H1 (cell line): ENCODE measurements at regions not wholly inside any gene's neighbourhood (a gene's known extent, or its start where the extent isn't known, plus 50 kb on each side); places are given as distances from the start of the nearest gene placed in this dataset.
A peak's percentile ranks its signal among the peaks of the same experiment; 100 is the strongest.

Source experiments
- CTCF ChIA-PET: fragments of 300-600 bp; sonication (Branson Sonifier 250); formaldehyde crosslinking; loops from one replicate; lab custom pipeline; 2021; ENCODE audit not compliant: partially characterized antibody; lab: Charles Lee
- POLR2A ChIA-PET: fragments of 300-600 bp; sonication (Branson Sonifier 250); formaldehyde crosslinking; loops from one replicate; lab custom pipeline; 2021; ENCODE audit warnings: inconsistent platforms; ENCODE audit not compliant: partially characterized antibody; lab: Charles Lee
- DNase-seq, 2 experiments: peaks; one replicate each; pipeline versions ENCODE4 v3.0.0 to v3.0.0-alpha.2; 2010 to 2022; ENCODE audit warnings: low spot score in 2 of 2, low read depth in 1 of 2, mixed read lengths in 1 of 2
- FAIRE-seq: peaks from 2 replicates; lab custom pipeline; 2011; peaks lifted over from hg19 to GRCh38; lab: Jason Lieb, UNC
- H2AFZ ChIP-seq: 2 replicates; pipeline ENCODE4 v1.8.1; 2012; ENCODE audit warnings: low read length, inconsistent platforms
- H2AK5ac ChIP-seq: 2 replicates; pipeline ENCODE4 v1.6.1; 2013; ENCODE audit warnings: low read depth, low read length
- H2BK120ac ChIP-seq: replicated peaks from 2 replicates; pipeline ENCODE3; 2013; ENCODE audit warnings: low read depth, low read length, inconsistent platforms
- H2BK12ac ChIP-seq: 2 replicates; pipeline ENCODE4 v1.6.1; 2013; ENCODE audit warnings: low read depth, low read length
- H2BK15ac ChIP-seq: 2 replicates; pipeline ENCODE4 v1.6.1; 2013; ENCODE audit warnings: low read length
- H2BK20ac ChIP-seq: 2 replicates; pipeline ENCODE4 v1.6.1; 2013; ENCODE audit warnings: low read length
- H2BK5ac ChIP-seq: 2 replicates; pipeline ENCODE4 v1.6.1; 2013; ENCODE audit warnings: low read depth, low read length
- H3K14ac ChIP-seq: 2 replicates; pipeline ENCODE4 v1.6.1; 2013; ENCODE audit warnings: inconsistent platforms; ENCODE audit not compliant: insufficient read length
- H3K18ac ChIP-seq: 2 replicates; pipeline ENCODE4 v1.6.1; 2013; ENCODE audit warnings: low read length; ENCODE audit errors: extremely low read depth
- H3K23ac ChIP-seq: 2 replicates; pipeline ENCODE4 v1.6.1; 2013; ENCODE audit warnings: inconsistent platforms; ENCODE audit not compliant: insufficient read length
- H3K23me2 ChIP-seq: 2 replicates; pipeline ENCODE4 v1.6.1; 2013; ENCODE audit warnings: low read depth, low read length
- H3K27ac ChIP-seq: 2 replicates; pipeline ENCODE4 v1.6.1; 2011; ENCODE audit warnings: low read depth, low read length, inconsistent platforms
- H3K27me3 ChIP-seq, 4 experiments: replicated peaks in 1 of 4; 1 replicate in 1 of 4; 2 replicates in 3 of 4; pipeline versions ENCODE4 v1.6.1 to v1.8.1; 2011 to 2013; ENCODE audit warnings: low read length in 3 of 4, mild to moderate bottlenecking in 3 of 4, inconsistent platforms in 2 of 4, mixed read lengths in 2 of 4, moderate library complexity in 1 of 4; ENCODE audit not compliant: control insufficient read depth in 3 of 4, insufficient read depth in 3 of 4; ENCODE audit errors: extremely low read depth in 1 of 4
- H3K36me3 ChIP-seq, 4 experiments: 2 replicates each; pipeline versions ENCODE4 v1.6.1 to v1.8.1; 2011 to 2013; ENCODE audit warnings: mild to moderate bottlenecking in 4 of 4, low read length in 3 of 4, moderate library complexity in 2 of 4, control low read depth in 1 of 4, inconsistent platforms in 1 of 4; ENCODE audit not compliant: insufficient read depth in 4 of 4, control insufficient read depth in 2 of 4
- H3K4ac ChIP-seq: replicated peaks from 2 replicates; pipeline ENCODE3; 2013; ENCODE audit warnings: low read length, low read depth, mixed read lengths, inconsistent platforms; ENCODE audit not compliant: insufficient read length
- H3K4me1 ChIP-seq, 4 experiments: replicated peaks in 1 of 4; 1 replicate in 1 of 4; 2 replicates in 3 of 4; pipeline versions ENCODE4 v1.6.1 to v1.8.1; 2011 to 2013; ENCODE audit warnings: low read length in 3 of 4, inconsistent platforms in 2 of 4, mixed read lengths in 1 of 4; ENCODE audit not compliant: insufficient read depth in 4 of 4, control insufficient read depth in 3 of 4
- H3K4me2 ChIP-seq, 2 experiments: 2 replicates each; pipeline versions ENCODE4 v1.6.1 to v1.8.1; 2011 to 2013; ENCODE audit warnings: low read depth in 2 of 2, low read length in 2 of 2, control low read depth in 1 of 2, inconsistent platforms in 1 of 2, mild to moderate bottlenecking in 1 of 2; ENCODE audit not compliant: insufficient read depth in 1 of 2
- H3K4me3 ChIP-seq, 4 experiments: fragments of 200-600, 300-600 bp in 1 of 4; sonication (generic), shearing (Covaris generic), sonication (Bioruptor Twin) in 1 of 4; 2 replicates each; pipeline versions ENCODE4 v1.5.1 to v1.8.1; 2011 to 2016; ENCODE audit warnings: low read length in 4 of 4, low read depth in 3 of 4, control low read depth in 2 of 4, inconsistent platforms in 2 of 4, mild to moderate bottlenecking in 2 of 4, mixed read lengths in 1 of 4, moderate library complexity in 1 of 4; ENCODE audit not compliant: insufficient read depth in 2 of 4; ENCODE audit errors: extremely low read depth in 1 of 4
- H3K56ac ChIP-seq: replicated peaks from 2 replicates; pipeline ENCODE3; 2013; ENCODE audit warnings: low read depth, mild to moderate bottlenecking, mixed read lengths, low read length, inconsistent platforms; ENCODE audit not compliant: insufficient read length
- H3K79me1 ChIP-seq: 2 replicates; pipeline ENCODE4 v1.6.1; 2013; ENCODE audit warnings: low read depth, low read length, control low read depth
- H3K79me2 ChIP-seq, 2 experiments: 2 replicates each; pipeline versions ENCODE4 v1.6.1 to v1.8.1; 2012 to 2013; ENCODE audit warnings: low read length in 2 of 2, mild to moderate bottlenecking in 2 of 2, inconsistent platforms in 1 of 2; ENCODE audit not compliant: insufficient read depth in 2 of 2, control insufficient read depth in 1 of 2
- H3K9ac ChIP-seq, 4 experiments: replicated peaks in 1 of 4; 1 replicate in 1 of 4; 2 replicates in 3 of 4; pipeline versions ENCODE4 v1.6.1 to v1.8.1; 2011 to 2013; ENCODE audit warnings: low read depth in 3 of 4, low read length in 3 of 4, control low read depth in 2 of 4, mild to moderate bottlenecking in 2 of 4, moderate library complexity in 2 of 4, inconsistent platforms in 1 of 4; ENCODE audit errors: extremely low read depth in 1 of 4
- H3K9me3 ChIP-seq, 2 experiments: 2 replicates each; pipeline versions ENCODE4 v1.6.1 to v1.8.1; 2012 to 2013; ENCODE audit warnings: mild to moderate bottlenecking in 2 of 2, moderate library complexity in 2 of 2, control low read depth in 1 of 2, inconsistent platforms in 1 of 2, low read depth in 1 of 2, low read length in 1 of 2, mixed read lengths in 1 of 2; ENCODE audit not compliant: insufficient read depth in 2 of 2
- H4K20me1 ChIP-seq, 2 experiments: replicated peaks in 1 of 2; 2 replicates each; pipeline versions ENCODE3 to v1.8.1; 2011 to 2013; ENCODE audit warnings: inconsistent platforms in 2 of 2, low read length in 2 of 2, mild to moderate bottlenecking in 1 of 2; ENCODE audit not compliant: insufficient read depth in 2 of 2, control insufficient read depth in 1 of 2
- H4K5ac ChIP-seq: 2 replicates; pipeline ENCODE4 v1.6.1; 2013; ENCODE audit warnings: low read length, low read depth, mixed read lengths, inconsistent platforms; ENCODE audit not compliant: insufficient read length
- H4K8ac ChIP-seq: 2 replicates; pipeline ENCODE4 v1.8.0; 2013; ENCODE audit warnings: mild to moderate bottlenecking, moderate library complexity, low read length, inconsistent platforms; ENCODE audit not compliant: insufficient read depth; ENCODE audit errors: extremely low read depth
- H4K91ac ChIP-seq: replicated peaks from 2 replicates; pipeline ENCODE3; 2013; ENCODE audit warnings: low read length, mixed read lengths, inconsistent platforms; ENCODE audit not compliant: insufficient read length
- CTBP2 ChIP-seq: IDR thresholded peaks from 2 replicates; pipeline ENCODE4 v1.7.0; 2011; ENCODE audit warnings: borderline replicate concordance, mild to moderate bottlenecking, moderate library complexity, mixed read lengths, low read length; ENCODE audit not compliant: insufficient read depth, insufficient read length
- KDM5A ChIP-seq: fragments of 200-600 bp; IDR thresholded peaks from 2 replicates; pipeline ENCODE4 v1.7.1; 2012; ENCODE audit warnings: mild to moderate bottlenecking, low read length, inconsistent platforms, mixed read lengths
- SIX5 ChIP-seq: IDR thresholded peaks from 2 replicates; pipeline ENCODE4 v1.6.1; 2011; ENCODE audit warnings: mild to moderate bottlenecking, low read depth, low read length
- TAF7 ChIP-seq: optimal IDR thresholded peaks from 2 replicates; pipeline ENCODE3; 2011; ENCODE audit warnings: low read depth, mild to moderate bottlenecking, inconsistent platforms, low read length, moderate library complexity, borderline replicate concordance
- TBP ChIP-seq: IDR thresholded peaks from 2 replicates; pipeline ENCODE4 v1.6.1; 2011; ENCODE audit warnings: low read depth, low read length, improper control_type of control experiment
- TEAD4 ChIP-seq: IDR thresholded peaks from 2 replicates; pipeline ENCODE4 v1.6.1; 2012; ENCODE audit warnings: low read depth, low read length, inconsistent platforms, mixed read lengths
- ZNF274 ChIP-seq: IDR thresholded peaks from 2 replicates; pipeline ENCODE4 v1.7.0; 2012; ENCODE audit warnings: low read length, borderline replicate concordance; ENCODE audit errors: extremely low read depth
- WGBS, 2 experiments: shearing (Covaris generic) in 1 of 2; methylation state at CpG; one replicate each; pipeline versions ENCODE4 v1.1.6 to v1.1.7; 2013 to 2015; ENCODE audit warnings: low lambda C conversion rate in 2 of 2, mixed read lengths in 2 of 2, inconsistent platforms in 1 of 2, low coverage in 1 of 2, missing lambda C conversion rate in 1 of 2; ENCODE audit not compliant: insufficient replicate concordance in 2 of 2, insufficient coverage in 1 of 2, insufficient read length in 1 of 2; ENCODE audit errors: extremely low coverage in 1 of 2, missing lambda C conversion rate in 1 of 2; 5-methylcytosine and 5-hydroxymethylcytosine counted together
- TF ChIP-seq, protein P1 (sequence below): IDR thresholded peaks from 2 replicates; pipeline ENCODE4 v1.6.1; 2011; ENCODE audit warnings: low read depth, mild to moderate bottlenecking, low read length; ENCODE audit not compliant: insufficient read depth

DNA sequence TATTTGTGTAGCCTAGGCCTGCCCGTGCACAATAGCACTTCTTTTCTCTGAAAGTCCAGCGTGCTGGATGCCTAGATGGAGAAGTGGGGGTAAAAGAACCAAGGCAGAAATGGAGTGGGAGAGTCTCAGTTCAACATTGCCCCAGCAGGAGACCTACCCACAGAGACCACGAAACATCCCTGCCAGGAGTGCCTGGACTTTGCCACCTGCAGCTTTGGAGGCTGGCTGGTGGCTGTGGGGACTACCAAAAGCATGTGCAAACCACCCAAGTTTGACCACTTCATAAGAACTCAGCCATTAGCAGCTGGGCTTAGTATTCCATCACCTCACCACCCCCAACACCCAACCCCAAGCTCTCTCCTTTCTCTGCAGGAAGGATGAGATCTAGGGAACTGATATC is 416.9 kb upstream of the ID2 start:
- POLR2A ChIA-PET, result no interaction called here
- no peak overlapping the region for H4K8ac ChIP-seq
- no peak overlapping the region for H3K4me3 ChIP-seq
- H3K27ac ChIP-seq, result no peak overlapping the region
- no peak overlapping the region for H2BK15ac ChIP-seq
- peaks cover 0 to 8% (median 1%) of the 10 kb centered on the region in 4 experiments; a peak in 3 of 7 replicates for H3K4me1 ChIP-seq
- no peaks in the 10 kb centered on the region for H3K79me2 ChIP-seq
- DNase-seq (no peak), FAIRE-seq (no peak)
- 78% methylated on average over 3 of the region's 3 CpGs; no CpG with 5 or more reads in 1 of the 2 experiments for WGBS, 2 experiments
- H3K56ac ChIP-seq, result no peak overlapping the region
- H3K36me3 ChIP-seq, result no peaks in the 10 kb centered on the region
- H3K9me3 ChIP-seq, result no peaks in the 10 kb centered on the region
- no peak overlapping the region for H4K5ac ChIP-seq
- no peak overlapping the region for H3K23ac ChIP-seq
- CTCF ChIA-PET, result no interaction called here
- H3K4ac ChIP-seq, result no peak overlapping the region
- H3K4me2 ChIP-seq, result no peak overlapping the region
- H3K79me1 ChIP-seq, result no peaks in the 10 kb centered on the region
- H2BK120ac ChIP-seq, result no peak overlapping the region
- no peak overlapping the region for H2AFZ ChIP-seq
- no peak overlapping the region for H3K9ac ChIP-seq
- no peaks in the 10 kb centered on the region for H3K27me3 ChIP-seq
- H4K91ac ChIP-seq, result no peak overlapping the region
- no peak overlapping the region for H3K14ac ChIP-seq
- H3K23me2 ChIP-seq, result no peaks in the 10 kb centered on the region; the same call in 1 of the 2 replicates
- H2BK5ac ChIP-seq, result no peak overlapping the region; the same call in 1 of the 2 replicates
- peak overlapping the region; percentile 19; the same call in 1 of the 2 replicates for H2BK12ac ChIP-seq
- TF ChIP-seq TAF7 (no peak), TBP (no peak), TEAD4 (no peak), CTBP2 (no peak), ZNF274 (no peak), SIX5 (no peak), KDM5A (no peak)
- TF ChIP-seq, protein P1, sequence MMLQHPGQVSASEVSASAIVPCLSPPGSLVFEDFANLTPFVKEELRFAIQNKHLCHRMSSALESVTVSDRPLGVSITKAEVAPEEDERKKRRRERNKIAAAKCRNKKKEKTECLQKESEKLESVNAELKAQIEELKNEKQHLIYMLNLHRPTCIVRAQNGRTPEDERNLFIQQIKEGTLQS, result no peak
- no peak overlapping the region; the same call in 1 of the 2 replicates for H2BK20ac ChIP-seq
- no peak overlapping the region for H3K18ac ChIP-seq
- H4K20me1 ChIP-seq, result no peaks in the 10 kb centered on the region
- H2AK5ac ChIP-seq, result no peak overlapping the region
